A673 (cell line): ENCODE measurements at regions not wholly inside any gene's neighbourhood (a gene's known extent, or its start where the extent isn't known, plus 50 kb on each side); places are given as distances from the start of the nearest gene placed in this dataset.

Experiments used
- EZH2 ChIP-seq: fragments of 200-600 bp; sonication (generic); IDR thresholded peaks from 2 replicates; pipeline ENCODE4 v1.6.1; 2017; ENCODE audit warnings: borderline replicate concordance, low read depth, mild to moderate bottlenecking, mixed read lengths, antibody characterized with exemption, low read length; ENCODE audit not compliant: poor library complexity, severe bottlenecking
- TF ChIP-seq, protein P1 (sequence below): fragments of 300-800, 200-600 bp; sonication (generic); conservative IDR thresholded peaks from 2 replicates; pipeline ENCODE4 v1.5.1; 2017; ENCODE audit warnings: low read depth, mild to moderate bottlenecking, antibody characterized with exemption, low read length, moderate library complexity, mixed read lengths

- TF ChIP-seq, protein P1, sequence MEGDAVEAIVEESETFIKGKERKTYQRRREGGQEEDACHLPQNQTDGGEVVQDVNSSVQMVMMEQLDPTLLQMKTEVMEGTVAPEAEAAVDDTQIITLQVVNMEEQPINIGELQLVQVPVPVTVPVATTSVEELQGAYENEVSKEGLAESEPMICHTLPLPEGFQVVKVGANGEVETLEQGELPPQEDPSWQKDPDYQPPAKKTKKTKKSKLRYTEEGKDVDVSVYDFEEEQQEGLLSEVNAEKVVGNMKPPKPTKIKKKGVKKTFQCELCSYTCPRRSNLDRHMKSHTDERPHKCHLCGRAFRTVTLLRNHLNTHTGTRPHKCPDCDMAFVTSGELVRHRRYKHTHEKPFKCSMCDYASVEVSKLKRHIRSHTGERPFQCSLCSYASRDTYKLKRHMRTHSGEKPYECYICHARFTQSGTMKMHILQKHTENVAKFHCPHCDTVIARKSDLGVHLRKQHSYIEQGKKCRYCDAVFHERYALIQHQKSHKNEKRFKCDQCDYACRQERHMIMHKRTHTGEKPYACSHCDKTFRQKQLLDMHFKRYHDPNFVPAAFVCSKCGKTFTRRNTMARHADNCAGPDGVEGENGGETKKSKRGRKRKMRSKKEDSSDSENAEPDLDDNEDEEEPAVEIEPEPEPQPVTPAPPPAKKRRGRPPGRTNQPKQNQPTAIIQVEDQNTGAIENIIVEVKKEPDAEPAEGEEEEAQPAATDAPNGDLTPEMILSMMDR = no peak
- no peak for TF ChIP-seq EZH2
These were observed 103.0 kb upstream of the SLC24A5 start for GRCh38 chr15:48017747-48018146.
